ENCODE measurements at regions not wholly inside any gene's neighbourhood (a gene's known extent, or its start where the extent isn't known, plus 50 kb on each side); places are given as distances from the start of the nearest gene placed in this dataset.

- no peaks in the 10 kb centered on the region for H3K4me1 ChIP-seq (ENCODE audit: control insufficient read depth, extremely low read depth, insufficient read depth, low read length)
- H2AFZ ChIP-seq (ENCODE audit: low read length): no peak overlapping the region
- no peak overlapping the region for H3K9ac ChIP-seq (ENCODE audit: insufficient read depth, low read length)
- TF ChIP-seq EZH2 (IDR thresholded peaks at IDR 0.05; ENCODE audit: low read length, missing control alignments) (no peak), CTCF (conservative IDR thresholded peaks at IDR 0.05 in 1 of 2, IDR thresholded peaks at IDR 0.05 in 1 of 2; ENCODE audit: low read depth in 1 of 2, low read length in 2 of 2) (no peak)
- H3K9me3 ChIP-seq (ENCODE audit: control insufficient read depth, insufficient read depth, low read depth, low read length): no peaks in the 10 kb centered on the region
- no peak for DNase-seq (ENCODE audit: low read depth in 2 of 2)
- H4K20me1 ChIP-seq (ENCODE audit: control insufficient read depth, extremely low read depth, insufficient read depth, low read length): no peaks in the 10 kb centered on the region
- no peak overlapping the region for H3K4me3 ChIP-seq (replicated peaks in 1 of 4; ENCODE audit: control extremely low read depth in 1 of 4, insufficient read depth in 1 of 4, low read depth in 3 of 4, low read length in 4 of 4)
- H3K79me2 ChIP-seq (ENCODE audit: control insufficient read depth, insufficient read depth, low read length): no peaks in the 10 kb centered on the region
- no peak overlapping the region for H3K4me2 ChIP-seq (ENCODE audit: extremely low read depth, insufficient read depth, low read length)
- no peak overlapping the region for H3K27ac ChIP-seq (ENCODE audit: insufficient read depth, low read length)
- no peaks in the 10 kb centered on the region for H3K27me3 ChIP-seq (ENCODE audit: control insufficient read depth, insufficient read depth, low read length)
- H3K36me3 ChIP-seq (ENCODE audit: control insufficient read depth, insufficient read depth, low read length): no peaks in the 10 kb centered on the region
Measured at GRCh38 chr18:60656553-60656952, 284.0 kb upstream of the MC4R start.

- H2AFZ ChIP-seq (ENCODE audit: low read length): no peak overlapping the region
- no peaks in the 10 kb centered on the region for H3K4me1 ChIP-seq (ENCODE audit: control insufficient read depth, extremely low read depth, insufficient read depth, low read length)
- no peak overlapping the region for H3K4me3 ChIP-seq (replicated peaks in 1 of 4; ENCODE audit: control extremely low read depth in 1 of 4, insufficient read depth in 1 of 4, low read depth in 3 of 4, low read length in 4 of 4)
- no peaks in the 10 kb centered on the region for H3K36me3 ChIP-seq (ENCODE audit: control insufficient read depth, insufficient read depth, low read length)
- DNase-seq (ENCODE audit: low read depth in 2 of 2): no peak
- H3K9me3 ChIP-seq (ENCODE audit: control insufficient read depth, insufficient read depth, low read depth, low read length): no peaks in the 10 kb centered on the region
- no peak overlapping the region for H3K9ac ChIP-seq (ENCODE audit: insufficient read depth, low read length)
- TF ChIP-seq EZH2 (IDR thresholded peaks at IDR 0.05; ENCODE audit: low read length, missing control alignments): no peak
- TF ChIP-seq CTCF (conservative IDR thresholded peaks at IDR 0.05 in 1 of 2, IDR thresholded peaks at IDR 0.05 in 1 of 2; ENCODE audit: low read depth in 1 of 2, low read length in 2 of 2): no peak
- no peaks in the 10 kb centered on the region for H3K27me3 ChIP-seq (ENCODE audit: control insufficient read depth, insufficient read depth, low read length)
- no peak overlapping the region for H3K4me2 ChIP-seq (ENCODE audit: extremely low read depth, insufficient read depth, low read length)
- no peak overlapping the region for H3K27ac ChIP-seq (ENCODE audit: insufficient read depth, low read length)
- no peaks in the 10 kb centered on the region for H4K20me1 ChIP-seq (ENCODE audit: control insufficient read depth, extremely low read depth, insufficient read depth, low read length)
- no peaks in the 10 kb centered on the region for H3K79me2 ChIP-seq (ENCODE audit: control insufficient read depth, insufficient read depth, low read length)
Measured at GRCh38 chr18:60662491-60662890, 289.9 kb upstream of the MC4R start.

- no peak overlapping the region for H3K9ac ChIP-seq (ENCODE audit: insufficient read depth, low read length)
- TF ChIP-seq EZH2 (IDR thresholded peaks at IDR 0.05; ENCODE audit: low read length, missing control alignments) (no peak), CTCF (conservative IDR thresholded peaks at IDR 0.05 in 1 of 2, IDR thresholded peaks at IDR 0.05 in 1 of 2; ENCODE audit: low read depth in 1 of 2, low read length in 2 of 2) (no peak)
- no peak overlapping the region for H3K4me3 ChIP-seq (replicated peaks in 1 of 4; ENCODE audit: control extremely low read depth in 1 of 4, insufficient read depth in 1 of 4, low read depth in 3 of 4, low read length in 4 of 4)
- no peaks in the 10 kb centered on the region for H3K79me2 ChIP-seq (ENCODE audit: control insufficient read depth, insufficient read depth, low read length)
- H3K36me3 ChIP-seq (ENCODE audit: control insufficient read depth, insufficient read depth, low read length): no peaks in the 10 kb centered on the region
- no peaks in the 10 kb centered on the region for H3K27me3 ChIP-seq (ENCODE audit: control insufficient read depth, insufficient read depth, low read length)
- no peak overlapping the region for H2AFZ ChIP-seq (ENCODE audit: low read length)
- DNase-seq (ENCODE audit: low read depth in 2 of 2): no peak
- H3K4me1 ChIP-seq (ENCODE audit: control insufficient read depth, extremely low read depth, insufficient read depth, low read length): no peaks in the 10 kb centered on the region
- H3K27ac ChIP-seq (ENCODE audit: insufficient read depth, low read length): no peak overlapping the region
- H4K20me1 ChIP-seq (ENCODE audit: control insufficient read depth, extremely low read depth, insufficient read depth, low read length): no peaks in the 10 kb centered on the region
- H3K4me2 ChIP-seq (ENCODE audit: extremely low read depth, insufficient read depth, low read length): no peak overlapping the region
- no peaks in the 10 kb centered on the region for H3K9me3 ChIP-seq (ENCODE audit: control insufficient read depth, insufficient read depth, low read depth, low read length)
Measured at GRCh38 chr18:60663060-60663989, 290.8 kb upstream of the MC4R start.

All from fibroblast of lung (primary cell).